ENCODE measurements at regions not wholly inside any gene's neighbourhood (a gene's known extent, or its start where the extent isn't known, plus 50 kb on each side); places are given as distances from the start of the nearest gene placed in this dataset.

- no peak overlapping the region for H3K27ac ChIP-seq (ENCODE audit: low read depth in 2 of 2, low read length in 1 of 2)
- no peak overlapping the region for H3K4me2 ChIP-seq
- H2AFZ ChIP-seq (ENCODE audit: low read depth), result no peak overlapping the region
- no peaks in the 10 kb centered on the region for H3K9me3 ChIP-seq
- no peaks in the 10 kb centered on the region for H3K9me2 ChIP-seq
- no peak overlapping the region for H3K9ac ChIP-seq
- WGBS (ENCODE audit: low lambda C conversion rate), result 30% methylated on average over 8 of the region's 8 CpGs
- H3K79me2 ChIP-seq (ENCODE audit: insufficient read depth), result no peaks in the 10 kb centered on the region
- CTCF ChIA-PET, result interaction anchor here (1.0 kb wide), 1 partner anchor 20 kb away, joined by 3 read pairs; no protein-coding TSS in a partner anchor
- TF ChIP-seq TEAD4 (IDR thresholded peaks at IDR 0.05; ENCODE audit: borderline replicate concordance, insufficient read depth) (no peak), USF2 (IDR thresholded peaks at IDR 0.05; ENCODE audit: borderline replicate concordance, low read depth, low read length) (no peak), IRF3 (IDR thresholded peaks at IDR 0.05; ENCODE audit: low read depth, low read length) (no peak), EP300 (IDR thresholded peaks at IDR 0.05; ENCODE audit: borderline replicate concordance in 1 of 2, low read depth in 1 of 2, low read length in 1 of 2) (no peak), NRF1 (IDR thresholded peaks at IDR 0.05; ENCODE audit: low read depth, low read length) (no peak), SMC3 (IDR thresholded peaks at IDR 0.05; ENCODE audit: low read depth, low read length) (no peak), CHD2 (IDR thresholded peaks at IDR 0.05; ENCODE audit: low read length, partially characterized antibody) (no peak), RAD21 (IDR thresholded peaks at IDR 0.05; ENCODE audit: low read length) (no peak)
- no peaks in the 10 kb centered on the region for H3F3A ChIP-seq (replicated peaks; ENCODE audit: insufficient read depth)
- no peak for DNase-seq
- H3K27me3 ChIP-seq (ENCODE audit: insufficient read depth), result peaks cover under 1% of the 10 kb centered on the region; the same call in 1 of the 2 replicates
- POLR2A ChIA-PET, result no interaction called here
- no peak overlapping the region for H3K4me3 ChIP-seq (ENCODE audit: low read depth in 2 of 2, low read length in 1 of 2)
- H3K36me3 ChIP-seq (replicated peaks in 1 of 2; ENCODE audit: control insufficient read depth in 1 of 2, insufficient read depth in 2 of 2, low read length in 1 of 2), result no peaks in the 10 kb centered on the region
- peaks cover 0 to 4% of the 10 kb centered on the region in 2 experiments; a peak in 1 of 4 replicates for H3K4me1 ChIP-seq (ENCODE audit: control insufficient read depth in 1 of 2, insufficient read depth in 2 of 2, low read depth in 1 of 2, low read length in 1 of 2)
- H4K20me1 ChIP-seq (ENCODE audit: insufficient read depth), result no peaks in the 10 kb centered on the region
These were observed 75.7 kb downstream of the C3orf38 start for GRCh38 chr3:88225326-88226008.

GRCh38 chr3:88226910-88227309 is 77.2 kb downstream of the C3orf38 start:
- no peak for DNase-seq
- H3K27ac ChIP-seq (ENCODE audit: low read depth in 2 of 2, low read length in 1 of 2), result no peak overlapping the region
- peaks cover 0 to 4% of the 10 kb centered on the region in 2 experiments; a peak in 1 of 4 replicates for H3K4me1 ChIP-seq (ENCODE audit: control insufficient read depth in 1 of 2, insufficient read depth in 2 of 2, low read depth in 1 of 2, low read length in 1 of 2)
- no peak overlapping the region for H2AFZ ChIP-seq (ENCODE audit: low read depth)
- H3K79me2 ChIP-seq (ENCODE audit: insufficient read depth), result no peaks in the 10 kb centered on the region
- no peaks in the 10 kb centered on the region for H3F3A ChIP-seq (replicated peaks; ENCODE audit: insufficient read depth)
- H3K4me3 ChIP-seq (ENCODE audit: low read depth in 2 of 2, low read length in 1 of 2), result no peak overlapping the region
- H4K20me1 ChIP-seq (ENCODE audit: insufficient read depth), result no peaks in the 10 kb centered on the region
- no peak overlapping the region for H3K4me2 ChIP-seq
- ChIA-PET CTCF (no interaction called here), POLR2A (no interaction called here)
- WGBS (ENCODE audit: low lambda C conversion rate), result 2% methylated on average over 3 of the region's 3 CpGs
- H3K36me3 ChIP-seq (replicated peaks in 1 of 2; ENCODE audit: control insufficient read depth in 1 of 2, insufficient read depth in 2 of 2, low read length in 1 of 2), result no peaks in the 10 kb centered on the region
- no peaks in the 10 kb centered on the region for H3K9me2 ChIP-seq
- no peaks in the 10 kb centered on the region; the same call in 1 of the 2 replicates for H3K27me3 ChIP-seq (ENCODE audit: insufficient read depth)
- no peak overlapping the region for H3K9ac ChIP-seq
- no peaks in the 10 kb centered on the region for H3K9me3 ChIP-seq
- TF ChIP-seq FOXM1 (IDR thresholded peaks at IDR 0.05; ENCODE audit: low read depth) (no peak), EZH2phosphoT487 (IDR thresholded peaks at IDR 0.05; ENCODE audit: borderline replicate concordance, low read depth) (no peak), GATA2 (CRISPR knock-in tag; IDR thresholded peaks at IDR 0.05) (no peak), RXRA (IDR thresholded peaks at IDR 0.05; ENCODE audit: borderline replicate concordance, low read depth) (no peak), CHD2 (IDR thresholded peaks at IDR 0.05; ENCODE audit: low read length, partially characterized antibody) (no peak), USF2 (IDR thresholded peaks at IDR 0.05; ENCODE audit: borderline replicate concordance, low read depth, low read length) (no peak), IRF3 (IDR thresholded peaks at IDR 0.05; ENCODE audit: low read depth, low read length) (no peak), MEF2A (IDR thresholded peaks at IDR 0.05; ENCODE audit: borderline replicate concordance, low read depth) (no peak), GABPA (IDR thresholded peaks at IDR 0.05; ENCODE audit: low read depth) (no peak), NFIC (IDR thresholded peaks at IDR 0.05; ENCODE audit: borderline replicate concordance) (no peak), YY1 (IDR thresholded peaks at IDR 0.05; ENCODE audit: low read depth) (no peak), RFX5 (IDR thresholded peaks at IDR 0.05; ENCODE audit: low read length) (no peak), TAF1 (IDR thresholded peaks at IDR 0.05; ENCODE audit: borderline replicate concordance, low read depth, low read length) (no peak), SMC3 (IDR thresholded peaks at IDR 0.05; ENCODE audit: low read depth, low read length) (no peak), USF1 (IDR thresholded peaks at IDR 0.05; ENCODE audit: borderline replicate concordance, low read depth) (no peak)
- TF ChIP-seq, protein P1, sequence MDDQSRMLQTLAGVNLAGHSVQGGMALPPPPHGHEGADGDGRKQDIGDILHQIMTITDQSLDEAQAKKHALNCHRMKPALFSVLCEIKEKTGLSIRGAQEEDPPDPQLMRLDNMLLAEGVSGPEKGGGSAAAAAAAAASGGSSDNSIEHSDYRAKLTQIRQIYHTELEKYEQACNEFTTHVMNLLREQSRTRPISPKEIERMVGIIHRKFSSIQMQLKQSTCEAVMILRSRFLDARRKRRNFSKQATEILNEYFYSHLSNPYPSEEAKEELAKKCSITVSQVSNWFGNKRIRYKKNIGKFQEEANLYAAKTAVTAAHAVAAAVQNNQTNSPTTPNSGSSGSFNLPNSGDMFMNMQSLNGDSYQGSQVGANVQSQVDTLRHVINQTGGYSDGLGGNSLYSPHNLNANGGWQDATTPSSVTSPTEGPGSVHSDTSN (IDR thresholded peaks at IDR 0.05), result no peak
